GM12874 (cell line): ENCODE measurements at regions not wholly inside any gene's neighbourhood (a gene's known extent, or its start where the extent isn't known, plus 50 kb on each side); places are given as distances from the start of the nearest gene placed in this dataset.

Source experiments
- TF ChIP-seq, protein P1 (sequence below): IDR thresholded peaks from 2 replicates; pipeline ENCODE4 v1.5.1; 2011; ENCODE audit warnings: low read depth, mild to moderate bottlenecking, control low read depth, low read length, moderate library complexity; ENCODE audit not compliant: insufficient read depth

DNA sequence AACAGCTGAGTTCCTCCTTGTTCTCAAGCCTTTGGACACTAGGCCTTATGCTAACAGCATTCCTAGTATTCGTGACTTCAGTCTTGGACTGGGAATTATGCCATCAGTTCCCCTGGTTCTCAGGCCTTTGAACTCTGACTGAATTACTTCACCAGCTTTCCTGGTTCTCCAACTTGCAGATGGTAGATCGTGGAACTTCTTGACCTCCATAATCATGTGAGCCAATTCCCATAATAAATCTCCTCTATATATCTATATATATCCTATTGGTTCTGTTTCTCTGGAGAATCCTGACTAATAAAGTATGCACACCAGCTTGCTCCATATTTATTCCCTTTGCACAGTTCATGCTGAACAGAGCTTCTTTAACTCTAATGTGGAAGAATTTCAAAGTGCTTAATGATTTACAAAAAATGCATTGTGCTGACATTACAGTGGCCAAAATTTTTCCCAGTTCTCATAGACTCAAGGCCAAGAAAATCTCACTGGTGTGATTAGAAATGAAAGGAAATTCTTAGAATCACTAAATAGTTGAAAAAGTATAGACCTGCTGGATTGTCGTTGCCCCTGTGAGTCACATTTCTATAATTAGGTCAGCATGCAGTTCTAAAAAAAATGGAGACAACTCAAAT, 462.9 kb upstream of the ADAMTS5 start:
- TF ChIP-seq, protein P1, sequence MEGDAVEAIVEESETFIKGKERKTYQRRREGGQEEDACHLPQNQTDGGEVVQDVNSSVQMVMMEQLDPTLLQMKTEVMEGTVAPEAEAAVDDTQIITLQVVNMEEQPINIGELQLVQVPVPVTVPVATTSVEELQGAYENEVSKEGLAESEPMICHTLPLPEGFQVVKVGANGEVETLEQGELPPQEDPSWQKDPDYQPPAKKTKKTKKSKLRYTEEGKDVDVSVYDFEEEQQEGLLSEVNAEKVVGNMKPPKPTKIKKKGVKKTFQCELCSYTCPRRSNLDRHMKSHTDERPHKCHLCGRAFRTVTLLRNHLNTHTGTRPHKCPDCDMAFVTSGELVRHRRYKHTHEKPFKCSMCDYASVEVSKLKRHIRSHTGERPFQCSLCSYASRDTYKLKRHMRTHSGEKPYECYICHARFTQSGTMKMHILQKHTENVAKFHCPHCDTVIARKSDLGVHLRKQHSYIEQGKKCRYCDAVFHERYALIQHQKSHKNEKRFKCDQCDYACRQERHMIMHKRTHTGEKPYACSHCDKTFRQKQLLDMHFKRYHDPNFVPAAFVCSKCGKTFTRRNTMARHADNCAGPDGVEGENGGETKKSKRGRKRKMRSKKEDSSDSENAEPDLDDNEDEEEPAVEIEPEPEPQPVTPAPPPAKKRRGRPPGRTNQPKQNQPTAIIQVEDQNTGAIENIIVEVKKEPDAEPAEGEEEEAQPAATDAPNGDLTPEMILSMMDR, result no peak

DNA sequence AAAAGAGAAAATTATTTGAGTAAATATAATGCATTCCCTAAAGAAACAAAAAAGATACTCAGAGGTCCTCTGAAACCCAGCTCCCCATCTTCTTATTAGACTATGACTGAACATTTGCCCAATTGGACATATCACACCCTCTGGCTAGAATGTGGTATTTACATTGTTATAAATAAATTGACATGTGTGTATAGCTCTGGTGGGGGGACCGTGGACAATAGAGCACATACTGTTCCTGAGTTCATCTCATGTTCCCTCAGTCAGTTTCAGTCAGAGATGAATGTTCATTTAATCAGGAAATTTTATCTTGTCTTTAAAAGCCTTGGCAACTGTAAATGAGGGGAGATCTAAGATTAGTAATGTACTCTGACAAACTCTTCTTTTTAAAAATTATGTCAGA, 459.3 kb upstream of the ADAMTS5 start:
- TF ChIP-seq, protein P1, result no peak

DNA sequence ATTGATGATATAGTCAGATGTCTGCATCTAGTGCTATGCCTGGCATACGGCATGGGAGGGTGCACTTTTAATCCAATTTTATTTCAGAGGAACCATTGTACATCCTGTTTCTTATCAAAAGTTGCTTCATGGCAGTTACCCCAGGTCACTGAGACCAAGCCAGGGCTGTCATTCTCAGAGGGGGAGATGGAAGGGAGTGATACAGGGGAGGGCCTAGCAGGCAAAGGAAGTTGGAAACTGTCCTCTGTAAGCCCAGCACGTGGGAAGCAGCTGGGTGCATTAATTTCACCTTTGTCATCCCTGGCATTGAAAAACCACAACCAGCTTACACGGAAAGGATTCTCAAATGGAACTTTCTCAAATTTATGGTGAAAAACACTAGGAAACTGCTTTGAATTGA, 458.7 kb upstream of the ADAMTS5 start:
- TF ChIP-seq, protein P1, result no peak

DNA sequence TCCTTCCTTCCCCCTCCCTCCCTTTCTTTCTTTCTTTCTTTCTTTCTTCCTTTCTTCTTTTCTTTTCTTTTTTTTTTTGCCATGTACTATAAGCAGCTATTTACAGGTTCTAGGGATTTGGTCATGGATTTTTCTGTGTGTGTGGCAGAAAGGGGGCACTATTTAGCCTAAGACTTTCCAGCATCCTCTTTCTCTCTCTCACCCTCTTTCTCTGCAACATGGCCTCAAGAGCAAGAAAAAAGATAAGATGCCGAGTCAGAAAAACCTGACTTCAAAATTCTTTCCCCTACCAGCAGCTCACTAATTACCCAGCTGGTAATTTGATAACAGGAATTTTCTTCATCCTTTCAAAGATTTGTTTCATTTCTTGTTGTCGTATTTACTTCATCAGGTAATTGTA, 458.3 kb upstream of the ADAMTS5 start:
- TF ChIP-seq, protein P1, result no peak

DNA sequence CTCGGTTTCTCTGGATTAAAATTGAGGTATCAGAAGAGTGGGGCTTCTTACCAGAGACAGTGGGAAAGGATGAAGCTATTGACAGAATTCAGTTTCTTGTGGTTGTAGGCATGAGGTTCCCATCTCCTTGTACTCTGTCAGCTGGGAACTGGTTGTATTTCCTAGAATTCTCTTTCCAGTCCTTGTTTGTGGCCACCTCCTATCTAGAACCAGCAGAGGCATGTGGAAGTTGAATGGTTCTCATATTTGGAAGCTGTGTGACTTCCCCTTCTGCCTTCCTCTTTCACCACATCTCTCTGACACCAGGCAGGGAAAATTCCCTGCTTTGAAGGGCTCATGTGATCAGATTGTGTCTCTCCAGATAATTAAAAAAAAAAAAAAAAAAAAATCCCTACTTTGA, 457.7 kb upstream of the ADAMTS5 start:
- TF ChIP-seq, protein P1, result no peak

DNA sequence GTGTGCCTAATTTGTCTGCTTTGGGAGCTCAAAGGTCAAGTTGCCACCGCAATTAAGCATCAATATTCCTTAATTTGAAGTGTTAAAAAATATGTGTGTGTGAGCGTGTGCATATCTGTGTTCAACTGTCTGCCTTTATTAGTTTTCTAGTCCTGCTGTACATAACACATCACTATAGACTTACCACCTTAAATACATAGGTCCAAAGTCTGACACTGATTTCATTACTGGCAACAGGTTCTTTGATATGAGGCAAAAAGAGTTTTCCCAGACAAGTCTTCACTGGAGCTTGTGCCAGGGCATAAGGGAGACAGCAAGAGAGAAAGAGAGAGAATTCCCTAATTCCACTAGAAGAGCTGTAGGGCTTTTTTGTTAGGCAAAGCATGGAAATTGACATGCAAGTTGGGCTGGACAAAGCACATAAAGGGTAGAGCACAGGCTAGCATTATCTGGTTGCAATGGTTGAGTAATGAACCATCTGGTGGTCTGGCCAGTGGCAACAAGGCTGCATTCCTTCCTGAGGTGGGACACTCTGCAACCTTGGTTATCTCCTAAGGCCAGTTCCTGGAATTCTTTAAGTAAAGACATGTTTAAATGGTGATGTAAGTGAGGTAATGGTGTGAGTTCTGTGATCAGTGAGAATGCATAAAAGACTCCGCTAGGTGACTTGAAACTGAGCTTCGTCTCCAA, 457.2 kb upstream of the ADAMTS5 start:
- TF ChIP-seq, protein P1, result no peak

DNA sequence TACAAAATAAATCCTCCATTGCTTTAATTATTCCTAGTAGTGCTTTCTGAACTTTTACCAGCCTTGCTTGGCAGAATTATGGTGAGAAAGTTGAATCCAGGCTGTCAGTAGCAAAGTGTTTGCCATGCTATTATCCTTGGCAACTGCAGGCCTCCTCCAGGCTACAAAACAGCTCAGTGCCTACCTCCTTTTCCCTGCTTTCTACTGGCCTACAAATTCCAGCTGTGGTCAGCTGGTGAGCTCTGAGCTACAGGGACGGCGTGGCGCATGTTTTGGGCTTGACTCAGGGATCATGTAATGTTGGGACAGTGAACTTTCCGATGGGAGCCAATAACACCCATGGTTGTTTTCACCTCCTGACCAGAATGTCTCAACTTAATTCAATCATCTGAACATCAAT, 456.1 kb upstream of the ADAMTS5 start:
- TF ChIP-seq, protein P1, result no peak
